ENCODE measurements at regions not wholly inside any gene's neighbourhood (a gene's known extent, or its start where the extent isn't known, plus 50 kb on each side); places are given as distances from the start of the nearest gene placed in this dataset.

DNA sequence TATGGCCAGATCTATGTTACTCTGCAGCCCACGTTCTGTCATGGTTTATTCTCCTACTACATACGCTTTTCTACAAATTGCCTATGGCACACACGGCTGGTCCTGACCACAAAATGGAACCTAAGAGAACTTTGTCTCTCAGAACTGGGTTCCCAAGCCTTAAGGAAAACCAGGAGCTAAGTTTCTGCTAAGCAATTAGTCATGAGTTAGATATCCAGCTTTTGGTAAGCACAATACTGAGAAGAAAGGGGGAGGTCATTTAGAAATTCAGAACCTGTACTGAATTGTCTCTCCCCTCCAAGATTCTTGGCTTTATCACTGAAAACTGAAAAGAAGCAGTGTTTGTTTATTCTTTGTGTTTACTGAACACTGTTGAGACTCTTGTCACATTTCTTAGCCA is 283.5 kb upstream of the TANK start:
- no peak overlapping the region for H3K4me3 Mint-ChIP-seq (ENCODE audit: unreplicated experiment)
- TF ChIP-seq, protein P1, sequence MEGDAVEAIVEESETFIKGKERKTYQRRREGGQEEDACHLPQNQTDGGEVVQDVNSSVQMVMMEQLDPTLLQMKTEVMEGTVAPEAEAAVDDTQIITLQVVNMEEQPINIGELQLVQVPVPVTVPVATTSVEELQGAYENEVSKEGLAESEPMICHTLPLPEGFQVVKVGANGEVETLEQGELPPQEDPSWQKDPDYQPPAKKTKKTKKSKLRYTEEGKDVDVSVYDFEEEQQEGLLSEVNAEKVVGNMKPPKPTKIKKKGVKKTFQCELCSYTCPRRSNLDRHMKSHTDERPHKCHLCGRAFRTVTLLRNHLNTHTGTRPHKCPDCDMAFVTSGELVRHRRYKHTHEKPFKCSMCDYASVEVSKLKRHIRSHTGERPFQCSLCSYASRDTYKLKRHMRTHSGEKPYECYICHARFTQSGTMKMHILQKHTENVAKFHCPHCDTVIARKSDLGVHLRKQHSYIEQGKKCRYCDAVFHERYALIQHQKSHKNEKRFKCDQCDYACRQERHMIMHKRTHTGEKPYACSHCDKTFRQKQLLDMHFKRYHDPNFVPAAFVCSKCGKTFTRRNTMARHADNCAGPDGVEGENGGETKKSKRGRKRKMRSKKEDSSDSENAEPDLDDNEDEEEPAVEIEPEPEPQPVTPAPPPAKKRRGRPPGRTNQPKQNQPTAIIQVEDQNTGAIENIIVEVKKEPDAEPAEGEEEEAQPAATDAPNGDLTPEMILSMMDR (IDR thresholded peaks at IDR 0.05), result no peak
- no peaks in the 10 kb centered on the region for H3K36me3 Mint-ChIP-seq (ENCODE audit: low read depth)
- no peak overlapping the region for H3K27ac Mint-ChIP-seq (ENCODE audit: unreplicated experiment)
- H3K9me3 Mint-ChIP-seq (ENCODE audit: low read depth), result peaks cover 2% of the 10 kb centered on the region
- no peak for DNase-seq (ENCODE audit: low spot score)
- no peaks in the 10 kb centered on the region for H3K27me3 Mint-ChIP-seq (ENCODE audit: low read depth)
- H3K4me1 Mint-ChIP-seq (ENCODE audit: low read depth), result no peaks in the 10 kb centered on the region

DNA sequence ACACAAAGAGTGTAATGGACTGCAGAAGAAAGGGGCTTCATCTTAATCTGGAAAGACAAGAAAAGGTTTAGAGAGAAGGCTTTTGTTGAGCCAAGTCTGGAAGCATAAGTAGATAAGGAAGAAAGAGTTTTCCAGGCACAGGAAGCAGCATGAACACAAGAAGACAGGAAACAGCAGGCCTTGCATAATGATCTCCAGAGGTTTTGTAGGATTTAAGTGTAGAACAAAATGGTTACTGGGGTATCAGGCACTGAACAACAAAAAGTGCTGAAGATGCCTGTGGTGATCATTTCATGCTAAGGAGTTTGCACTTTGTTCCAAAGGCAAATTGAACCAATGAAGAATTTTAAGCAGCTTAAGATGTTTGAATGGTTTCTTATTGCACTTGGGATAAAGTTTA is 281.6 kb upstream of the TANK start:
- no peaks in the 10 kb centered on the region for H3K4me1 Mint-ChIP-seq (ENCODE audit: low read depth)
- H3K27me3 Mint-ChIP-seq (ENCODE audit: low read depth), result no peaks in the 10 kb centered on the region
- no peak overlapping the region for H3K4me3 Mint-ChIP-seq (ENCODE audit: unreplicated experiment)
- no peak overlapping the region for H3K27ac Mint-ChIP-seq (ENCODE audit: unreplicated experiment)
- no peaks in the 10 kb centered on the region for H3K36me3 Mint-ChIP-seq (ENCODE audit: low read depth)
- H3K9me3 Mint-ChIP-seq (ENCODE audit: low read depth), result peaks cover 6% of the 10 kb centered on the region
- TF ChIP-seq, protein P1 (IDR thresholded peaks at IDR 0.05), result no peak
- no peak for DNase-seq (ENCODE audit: low spot score)

DNA sequence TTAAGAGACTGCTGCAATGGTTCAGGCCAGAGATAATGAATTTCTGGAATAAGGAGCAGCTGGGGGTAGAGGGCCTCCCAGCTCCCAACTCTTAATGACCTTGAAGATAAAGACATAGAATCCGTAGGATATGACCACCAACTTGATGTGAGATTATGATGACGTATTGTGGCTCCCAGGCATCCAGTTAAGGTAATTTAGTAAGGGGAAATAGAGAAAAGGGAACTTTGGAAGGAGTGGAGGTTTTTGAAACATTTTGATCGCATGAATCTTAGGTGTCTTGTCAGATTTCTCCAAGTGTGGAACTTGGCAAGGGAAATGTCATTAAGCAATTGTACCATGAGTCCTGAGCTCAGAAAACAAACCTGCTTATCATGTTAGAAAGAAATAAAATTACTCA is 277.3 kb upstream of the TANK start:
- DNase-seq (ENCODE audit: low spot score), result no peak
- H3K36me3 Mint-ChIP-seq (ENCODE audit: low read depth), result no peaks in the 10 kb centered on the region

DNA sequence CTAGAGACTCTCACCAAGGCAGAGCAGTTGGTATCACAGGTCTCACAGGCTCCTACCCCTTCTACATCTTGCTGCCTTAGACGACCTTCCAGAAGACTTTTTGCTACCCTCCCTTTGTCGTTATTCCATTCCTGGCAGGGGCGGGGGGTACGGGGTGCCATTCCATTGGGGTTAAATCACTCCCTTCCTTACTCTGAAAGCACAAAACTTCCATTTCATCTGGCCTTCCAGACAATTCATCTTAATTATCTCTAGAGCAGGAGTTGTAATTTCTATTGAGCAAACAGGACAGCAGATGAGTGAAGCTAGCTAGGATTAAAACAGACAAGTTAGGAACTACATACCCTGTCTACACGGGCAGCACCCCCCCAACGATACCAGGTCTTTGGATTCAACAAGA is 276.2 kb upstream of the TANK start:
- DNase-seq (ENCODE audit: low spot score), result no peak
- H3K27ac Mint-ChIP-seq (ENCODE audit: unreplicated experiment), result no peak overlapping the region
- peaks cover 6% of the 10 kb centered on the region for H3K9me3 Mint-ChIP-seq (ENCODE audit: low read depth)
- TF ChIP-seq, protein P1 (IDR thresholded peaks at IDR 0.05), result no peak
- no peaks in the 10 kb centered on the region for H3K4me1 Mint-ChIP-seq (ENCODE audit: low read depth)
- H3K27me3 Mint-ChIP-seq (ENCODE audit: low read depth), result no peaks in the 10 kb centered on the region
- H3K36me3 Mint-ChIP-seq (ENCODE audit: low read depth), result no peaks in the 10 kb centered on the region
- H3K4me3 Mint-ChIP-seq (ENCODE audit: unreplicated experiment), result no peak overlapping the region

More for the DNA sequence above, 277.3 kb upstream of the TANK start:
- H3K27ac Mint-ChIP-seq (ENCODE audit: unreplicated experiment), result no peak overlapping the region
- H3K9me3 Mint-ChIP-seq (ENCODE audit: low read depth), result peaks cover 6% of the 10 kb centered on the region
- no peak overlapping the region for H3K4me3 Mint-ChIP-seq (ENCODE audit: unreplicated experiment)
- TF ChIP-seq, protein P1 (IDR thresholded peaks at IDR 0.05), result no peak
- no peaks in the 10 kb centered on the region for H3K27me3 Mint-ChIP-seq (ENCODE audit: low read depth)
- H3K4me1 Mint-ChIP-seq (ENCODE audit: low read depth), result no peaks in the 10 kb centered on the region

DNA sequence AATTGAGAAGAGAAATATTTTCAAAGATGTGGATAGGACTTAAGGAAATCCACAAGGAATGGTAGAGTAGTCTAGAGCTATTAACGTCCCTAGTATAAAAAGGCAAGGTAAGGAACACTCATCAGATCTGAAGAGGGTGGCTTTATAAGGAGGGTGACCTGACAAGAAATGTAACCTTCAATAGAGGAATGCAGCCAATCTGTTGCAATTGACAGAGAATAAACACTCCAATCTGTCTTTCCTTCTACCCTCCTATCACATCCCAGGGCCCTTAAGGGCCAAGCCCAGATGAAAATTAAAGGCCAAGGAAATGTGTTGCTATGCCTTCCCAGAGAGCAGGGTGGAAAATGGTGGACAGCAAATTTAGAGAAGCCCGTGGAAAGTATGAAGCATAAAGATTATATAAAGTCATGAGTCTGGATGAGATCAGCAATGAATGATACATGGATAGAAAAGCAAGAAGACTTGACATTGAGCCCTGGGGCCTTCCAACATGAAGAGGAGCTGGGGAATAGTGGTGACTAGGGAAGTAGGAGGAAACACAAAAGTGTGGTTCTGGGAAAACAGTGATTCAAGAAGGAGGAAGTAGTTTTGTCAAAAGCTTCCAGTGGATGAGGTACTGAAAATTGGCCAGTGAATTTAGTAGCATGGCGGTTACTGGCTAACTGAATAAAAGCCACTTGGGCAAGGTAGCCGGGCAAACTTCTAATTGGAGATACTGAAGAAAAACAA is 270.6 kb upstream of the TANK start:
- peaks cover 2% of the 10 kb centered on the region for H3K9me3 Mint-ChIP-seq (ENCODE audit: low read depth)
- no peaks in the 10 kb centered on the region for H3K27me3 Mint-ChIP-seq (ENCODE audit: low read depth)
- no peaks in the 10 kb centered on the region for H3K4me1 Mint-ChIP-seq (ENCODE audit: low read depth)
- no peak overlapping the region for H3K27ac Mint-ChIP-seq (ENCODE audit: unreplicated experiment)
- no peaks in the 10 kb centered on the region for H3K36me3 Mint-ChIP-seq (ENCODE audit: low read depth)
- no peak for DNase-seq (ENCODE audit: low spot score)
- TF ChIP-seq, protein P1 (IDR thresholded peaks at IDR 0.05), result no peak
- no peak overlapping the region for H3K4me3 Mint-ChIP-seq (ENCODE audit: unreplicated experiment)
